Sigmoid colon (tissue), 4 donors: ENCODE measurements at regions not wholly inside any gene's neighbourhood (a gene's known extent, or its start where the extent isn't known, plus 50 kb on each side); places are given as distances from the start of the nearest gene placed in this dataset.

ENCODE experiments used
- EP300 ChIP-seq, 4 donors: sonication (generic); formaldehyde crosslinking; IDR thresholded peaks; one replicate each; pipeline ENCODE4 v1.6.1; 2017; ENCODE audit warnings: antibody characterized with exemption in 4 of 4
- POLR2A ChIP-seq, 2 donors: fragments of 450-650 bp; IDR thresholded peaks; one replicate each; pipeline ENCODE4 v1.6.1; 2016; ENCODE audit warnings: antibody characterized with exemption in 2 of 2, mild to moderate bottlenecking in 2 of 2, moderate library complexity in 2 of 2
- TF ChIP-seq, protein P1 (sequence below), 4 experiments: fragments of 450-650 bp in 3 of 4; fragments of 200-600 bp in 1 of 4; IDR thresholded peaks; one replicate each; pipeline ENCODE4 v1.5.1; 2016 to 2019; ENCODE audit warnings: antibody characterized with exemption in 4 of 4, mild to moderate bottlenecking in 3 of 4, moderate library complexity in 2 of 4

DNA sequence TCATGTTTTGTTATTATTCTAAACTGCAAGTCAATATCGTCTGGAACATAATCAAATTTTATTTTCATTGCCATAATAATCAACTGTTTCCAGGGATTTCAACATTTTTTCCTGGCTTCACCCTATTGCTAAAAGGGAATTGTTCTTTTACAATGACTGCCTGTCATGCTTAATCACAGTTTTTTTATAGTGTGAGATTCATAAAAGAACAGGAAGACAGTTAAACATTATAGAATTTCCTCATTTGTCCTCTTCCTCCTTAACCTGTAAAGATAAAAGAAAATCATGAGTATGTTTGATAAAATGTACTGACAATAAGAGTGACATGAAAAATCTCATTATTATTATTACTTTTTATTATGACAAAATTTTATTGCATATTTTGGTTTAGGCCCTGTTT lies 73.3 kb upstream of the CENPW start:
- TF ChIP-seq, protein P1, sequence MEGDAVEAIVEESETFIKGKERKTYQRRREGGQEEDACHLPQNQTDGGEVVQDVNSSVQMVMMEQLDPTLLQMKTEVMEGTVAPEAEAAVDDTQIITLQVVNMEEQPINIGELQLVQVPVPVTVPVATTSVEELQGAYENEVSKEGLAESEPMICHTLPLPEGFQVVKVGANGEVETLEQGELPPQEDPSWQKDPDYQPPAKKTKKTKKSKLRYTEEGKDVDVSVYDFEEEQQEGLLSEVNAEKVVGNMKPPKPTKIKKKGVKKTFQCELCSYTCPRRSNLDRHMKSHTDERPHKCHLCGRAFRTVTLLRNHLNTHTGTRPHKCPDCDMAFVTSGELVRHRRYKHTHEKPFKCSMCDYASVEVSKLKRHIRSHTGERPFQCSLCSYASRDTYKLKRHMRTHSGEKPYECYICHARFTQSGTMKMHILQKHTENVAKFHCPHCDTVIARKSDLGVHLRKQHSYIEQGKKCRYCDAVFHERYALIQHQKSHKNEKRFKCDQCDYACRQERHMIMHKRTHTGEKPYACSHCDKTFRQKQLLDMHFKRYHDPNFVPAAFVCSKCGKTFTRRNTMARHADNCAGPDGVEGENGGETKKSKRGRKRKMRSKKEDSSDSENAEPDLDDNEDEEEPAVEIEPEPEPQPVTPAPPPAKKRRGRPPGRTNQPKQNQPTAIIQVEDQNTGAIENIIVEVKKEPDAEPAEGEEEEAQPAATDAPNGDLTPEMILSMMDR (IDR thresholded peaks at IDR 0.05): no peak
- no peak for TF ChIP-seq EP300 (IDR thresholded peaks at IDR 0.05)
- no peak for TF ChIP-seq POLR2A (IDR thresholded peaks at IDR 0.05)
